Left lung (tissue), 4 donors: ENCODE measurements at regions not wholly inside any gene's neighbourhood (a gene's known extent, or its start where the extent isn't known, plus 50 kb on each side); places are given as distances from the start of the nearest gene placed in this dataset.

ENCODE experiments used
- ATAC-seq: fragments of 200-7000 bp; cut with Tn5 transposase; one replicate; pipeline ENCODE4 v1.9.1; 2020; ENCODE audit warnings: moderate library complexity
- DNase-seq, 4 donors: peaks; one replicate each; pipeline ENCODE4 v3.0.0-alpha.2; 2013 to 2020
- H3K27ac ChIP-seq, 2 donors: fragments of 200-600 bp; sonication (generic) in 1 of 2; one replicate each; pipeline versions ENCODE4 v1.5.0 to v1.8.0; 2020 to 2021
- H3K27me3 ChIP-seq, 2 donors: fragments of 200-600 bp; sonication (generic) in 1 of 2; one replicate each; pipeline versions ENCODE4 v1.5.0 to v1.8.0; 2020 to 2021
- H3K36me3 ChIP-seq, 2 donors: fragments of 200-600 bp; sonication (generic) in 1 of 2; one replicate each; pipeline versions ENCODE4 v1.5.0 to v1.8.0; 2020 to 2021
- H3K4me1 ChIP-seq, 2 donors: fragments of 200-600 bp; one replicate each; pipeline ENCODE4 v1.8.0; 2021
- H3K4me3 ChIP-seq, 2 donors: fragments of 200-600 bp; sonication (generic) in 1 of 2; one replicate each; pipeline versions ENCODE4 v1.5.0 to v1.8.0; 2020 to 2021; ENCODE audit warnings: mild to moderate bottlenecking in 1 of 2
- H3K9me3 ChIP-seq, 2 donors: fragments of 200-600 bp; sonication (generic) in 1 of 2; one replicate each; pipeline versions ENCODE4 v1.5.0 to v1.8.0; 2020 to 2021
- CTCF ChIP-seq, 2 donors: fragments of 200-600 bp; sonication (generic) in 1 of 2; IDR thresholded peaks; one replicate each; pipeline versions ENCODE4 v1.5.0 to v1.8.0; 2021; ENCODE audit warnings: antibody characterized with exemption in 2 of 2
- intact Hi-C, 2 donors: fragments of 100-400 bp; cut with DNase I; formaldehyde crosslinking; loops; one replicate each; pipeline versions ENCODE4 v1.11.2 to v1.14.2; 2022
- donor health status: DM: no; HTN: yes; CAD: no.
- donor health status: DM: no; HTN: no; CAD: no.

GRCh38 chr12:113650476-113650875, 178.8 kb upstream of the LHX5 start:
- DNase-seq (no peak), ATAC-seq (no peak)
- H3K4me3 ChIP-seq: no peak overlapping the region
- H3K36me3 ChIP-seq: no peaks in the 10 kb centered on the region
- no peaks in the 10 kb centered on the region for H3K4me1 ChIP-seq
- TF ChIP-seq CTCF (IDR thresholded peaks at IDR 0.05): no peak
- H3K9me3 ChIP-seq: peaks cover 0 to 9% of the 10 kb centered on the region in 2 donors
- peaks cover 0 to 64% of the 10 kb centered on the region in 2 donors for H3K27me3 ChIP-seq
- intact Hi-C loops: no loop called here
- H3K27ac ChIP-seq: no peak overlapping the region

GRCh38 chr12:113649256-113649830, 177.7 kb upstream of the LHX5 start:
- peaks cover 0 to 75% of the 10 kb centered on the region in 2 donors for H3K27me3 ChIP-seq
- H3K36me3 ChIP-seq: no peaks in the 10 kb centered on the region
- no peak for DNase-seq
- no peak for TF ChIP-seq CTCF (IDR thresholded peaks at IDR 0.05)
- ATAC-seq: no peak
- no peaks in the 10 kb centered on the region for H3K4me1 ChIP-seq
- no peak overlapping the region for H3K27ac ChIP-seq
- intact Hi-C loops: no loop called here
- H3K9me3 ChIP-seq: no peaks in the 10 kb centered on the region
- H3K4me3 ChIP-seq: no peak overlapping the region

- Histone ChIP-seq H3K4me3 (no peak overlapping the region), H3K27ac (no peak overlapping the region), H3K36me3 (no peaks in the 10 kb centered on the region), H3K4me1 (no peaks in the 10 kb centered on the region), H3K27me3 (peaks cover 0 to 96% of the 10 kb centered on the region in 2 donors), H3K9me3 (no peaks in the 10 kb centered on the region)
- intact Hi-C loops: no loop called here
- TF ChIP-seq CTCF (IDR thresholded peaks at IDR 0.05): no peak
- DNase-seq (no peak), ATAC-seq (no peak)
These were observed 175.4 kb upstream of the LHX5 start for GRCh38 chr12:113647048-113647447.

GRCh38 chr12:113645603-113646002, 173.9 kb upstream of the LHX5 start:
- ATAC-seq (no peak), DNase-seq (no peak)
- intact Hi-C loops: no loop called here
- Histone ChIP-seq H3K36me3 (no peaks in the 10 kb centered on the region), H3K27ac (no peak overlapping the region), H3K4me3 (no peak overlapping the region), H3K4me1 (no peaks in the 10 kb centered on the region), H3K9me3 (no peaks in the 10 kb centered on the region), H3K27me3 (peaks cover 0 to 95% of the 10 kb centered on the region in 2 donors)
- no peak for TF ChIP-seq CTCF (IDR thresholded peaks at IDR 0.05)

- no peak for DNase-seq
- no peak for ATAC-seq
- Histone ChIP-seq H3K27ac (no peak overlapping the region), H3K36me3 (no peaks in the 10 kb centered on the region), H3K9me3 (no peaks in the 10 kb centered on the region), H3K4me3 (no peak overlapping the region), H3K4me1 (no peaks in the 10 kb centered on the region), H3K27me3 (peaks cover 0 to 95% of the 10 kb centered on the region in 2 donors)
- no peak for TF ChIP-seq CTCF (IDR thresholded peaks at IDR 0.05)
- intact Hi-C loops: no loop called here
These were observed 173.5 kb upstream of the LHX5 start for GRCh38 chr12:113645183-113645582.
